A673 (cell line): ENCODE measurements at regions not wholly inside any gene's neighbourhood (a gene's known extent, or its start where the extent isn't known, plus 50 kb on each side); places are given as distances from the start of the nearest gene placed in this dataset.

Source experiments
- CTCF ChIP-seq: fragments of 300-800, 200-600 bp; sonication (generic); conservative IDR thresholded peaks from 2 replicates; pipeline ENCODE4 v1.5.1; 2017; ENCODE audit warnings: low read depth, mild to moderate bottlenecking, antibody characterized with exemption, low read length, moderate library complexity, mixed read lengths
- EZH2 ChIP-seq: fragments of 200-600 bp; sonication (generic); IDR thresholded peaks from 2 replicates; pipeline ENCODE4 v1.6.1; 2017; ENCODE audit warnings: borderline replicate concordance, low read depth, mild to moderate bottlenecking, mixed read lengths, antibody characterized with exemption, low read length; ENCODE audit not compliant: poor library complexity, severe bottlenecking

- TF ChIP-seq CTCF (no peak), EZH2 (no peak)
Observed at GRCh38 chr15:88997531-88997930, 84.4 kb upstream of the MFGE8 start.
